ENCODE measurements at regions not wholly inside any gene's neighbourhood (a gene's known extent, or its start where the extent isn't known, plus 50 kb on each side); places are given as distances from the start of the nearest gene placed in this dataset.
"Not testable (repeated sequence)": the region's sequence is repeated elsewhere in the genome, so short reads cannot be mapped to it uniquely, and the experiment has no call there.

DNA sequence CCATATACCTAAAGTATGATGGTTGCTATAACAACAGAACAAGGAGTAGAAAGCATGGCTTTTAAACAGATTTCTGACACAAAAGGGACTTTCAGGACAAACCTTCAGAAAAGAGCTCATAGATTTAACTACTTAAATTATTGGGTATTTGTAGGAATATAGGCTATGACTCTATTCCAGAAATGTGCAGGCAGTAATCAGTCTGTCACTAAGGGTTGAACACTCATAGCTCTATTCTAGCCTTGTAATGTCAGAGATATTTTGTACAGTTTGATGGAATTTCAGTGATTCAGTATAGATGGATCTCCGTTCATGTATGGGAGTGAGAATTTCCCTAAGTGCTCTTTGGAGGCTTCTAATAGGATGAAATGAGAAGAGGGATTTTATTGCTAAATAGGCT lies 82.8 kb downstream of the EXTL2 start:
- Mint-ChIP-seq H3K4me1 (peaks cover 11% of the 10 kb centered on the region), H3K4me3 (no peak overlapping the region), H3K36me3 (ENCODE audit: low read depth) (peaks cover 6% of the 10 kb centered on the region), H3K27me3 (ENCODE audit: low read depth) (no peaks in the 10 kb centered on the region), H3K9me3 (peaks cover 7% of the 10 kb centered on the region), H3K27ac (ENCODE audit: unreplicated experiment) (no peak overlapping the region)
- TF ChIP-seq, protein P1, sequence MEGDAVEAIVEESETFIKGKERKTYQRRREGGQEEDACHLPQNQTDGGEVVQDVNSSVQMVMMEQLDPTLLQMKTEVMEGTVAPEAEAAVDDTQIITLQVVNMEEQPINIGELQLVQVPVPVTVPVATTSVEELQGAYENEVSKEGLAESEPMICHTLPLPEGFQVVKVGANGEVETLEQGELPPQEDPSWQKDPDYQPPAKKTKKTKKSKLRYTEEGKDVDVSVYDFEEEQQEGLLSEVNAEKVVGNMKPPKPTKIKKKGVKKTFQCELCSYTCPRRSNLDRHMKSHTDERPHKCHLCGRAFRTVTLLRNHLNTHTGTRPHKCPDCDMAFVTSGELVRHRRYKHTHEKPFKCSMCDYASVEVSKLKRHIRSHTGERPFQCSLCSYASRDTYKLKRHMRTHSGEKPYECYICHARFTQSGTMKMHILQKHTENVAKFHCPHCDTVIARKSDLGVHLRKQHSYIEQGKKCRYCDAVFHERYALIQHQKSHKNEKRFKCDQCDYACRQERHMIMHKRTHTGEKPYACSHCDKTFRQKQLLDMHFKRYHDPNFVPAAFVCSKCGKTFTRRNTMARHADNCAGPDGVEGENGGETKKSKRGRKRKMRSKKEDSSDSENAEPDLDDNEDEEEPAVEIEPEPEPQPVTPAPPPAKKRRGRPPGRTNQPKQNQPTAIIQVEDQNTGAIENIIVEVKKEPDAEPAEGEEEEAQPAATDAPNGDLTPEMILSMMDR (conservative IDR thresholded peaks at IDR 0.05): no peak
- no peak for DNase-seq (ENCODE audit: low read depth, low spot score)

DNA sequence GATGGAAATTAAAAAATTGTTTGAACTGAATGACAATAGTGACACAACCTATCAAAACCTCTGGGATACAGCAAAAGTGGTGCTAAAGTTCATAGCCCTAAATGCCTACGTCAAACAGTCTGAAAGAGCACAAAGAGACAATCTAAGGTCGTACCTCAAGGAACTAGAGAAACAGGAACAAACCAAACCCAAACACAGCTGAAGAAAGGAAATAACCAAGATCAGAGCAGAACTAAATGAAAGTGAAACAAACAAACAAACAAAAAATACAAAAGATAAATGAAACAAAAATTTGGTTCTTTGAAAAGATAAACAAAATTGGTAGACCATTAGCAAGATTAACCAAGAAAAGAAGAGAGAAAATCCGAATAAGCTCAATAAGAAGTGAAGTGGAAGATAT lies 79.7 kb downstream of the EXTL2 start:
- H3K36me3 Mint-ChIP-seq (ENCODE audit: low read depth); DNase-seq (ENCODE audit: low read depth, low spot score); H3K27me3 Mint-ChIP-seq (ENCODE audit: low read depth); H3K4me3 Mint-ChIP-seq; H3K9me3 Mint-ChIP-seq: not testable (repeated sequence)
- Mint-ChIP-seq H3K27ac (ENCODE audit: unreplicated experiment) (peak overlapping the region; percentile 0), H3K4me1 (peaks cover 21% of the 10 kb centered on the region)

DNA sequence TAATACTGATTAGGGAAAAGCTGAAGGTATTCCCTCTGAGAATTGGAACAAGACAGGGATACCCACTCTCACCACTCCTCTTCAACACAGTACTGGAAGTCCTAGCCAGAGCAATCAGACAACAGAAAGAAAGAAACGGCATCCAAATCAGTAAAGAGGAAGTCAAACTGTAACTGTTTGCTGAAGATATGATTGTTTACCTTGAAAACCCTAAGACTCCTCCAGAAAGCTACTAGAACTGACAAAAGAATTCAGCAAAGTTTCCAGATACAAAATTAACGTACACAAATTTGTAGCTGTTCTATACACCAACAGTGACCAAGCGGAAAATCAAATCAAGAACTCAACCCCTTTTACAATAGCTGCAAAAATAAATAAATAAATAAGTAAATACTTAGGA lies 78.6 kb downstream of the EXTL2 start:
- Mint-ChIP-seq H3K4me1 (peaks cover 21% of the 10 kb centered on the region), H3K27me3 (ENCODE audit: low read depth) (no peaks in the 10 kb centered on the region), H3K9me3 (peaks cover 9% of the 10 kb centered on the region), H3K27ac (ENCODE audit: unreplicated experiment) (no peak overlapping the region), H3K4me3 (no peak overlapping the region), H3K36me3 (ENCODE audit: low read depth) (peaks cover 7% of the 10 kb centered on the region)
- no peak for DNase-seq (ENCODE audit: low read depth, low spot score)
- TF ChIP-seq, protein P1 (conservative IDR thresholded peaks at IDR 0.05): no peak

DNA sequence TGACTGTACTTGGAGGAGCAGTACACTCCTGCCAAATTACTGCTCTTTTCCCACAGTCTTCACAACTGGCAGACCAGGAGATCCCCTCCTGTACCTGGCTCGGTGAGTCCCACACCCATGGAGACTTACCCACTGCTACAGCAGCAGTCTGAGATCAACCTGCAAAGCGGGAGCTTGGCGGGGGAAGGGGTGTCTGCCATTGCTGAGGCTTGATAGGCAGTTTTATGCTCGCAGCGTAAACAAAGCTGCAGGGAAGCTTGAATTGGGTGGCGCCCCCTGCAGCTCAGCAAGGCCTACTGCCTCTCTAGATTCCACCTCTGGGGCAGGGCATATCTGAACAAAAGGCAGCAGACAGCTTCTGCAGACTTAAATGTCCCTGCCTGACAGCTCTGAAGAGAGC lies 74.4 kb downstream of the EXTL2 start:
- H3K27me3 Mint-ChIP-seq (ENCODE audit: low read depth); H3K4me3 Mint-ChIP-seq; H3K4me1 Mint-ChIP-seq; H3K27ac Mint-ChIP-seq (ENCODE audit: unreplicated experiment); DNase-seq (ENCODE audit: low read depth, low spot score): not testable (repeated sequence)
- H3K36me3 Mint-ChIP-seq (ENCODE audit: low read depth): peaks cover 18% of the 10 kb centered on the region
- peaks cover 18% of the 10 kb centered on the region for H3K9me3 Mint-ChIP-seq

DNA sequence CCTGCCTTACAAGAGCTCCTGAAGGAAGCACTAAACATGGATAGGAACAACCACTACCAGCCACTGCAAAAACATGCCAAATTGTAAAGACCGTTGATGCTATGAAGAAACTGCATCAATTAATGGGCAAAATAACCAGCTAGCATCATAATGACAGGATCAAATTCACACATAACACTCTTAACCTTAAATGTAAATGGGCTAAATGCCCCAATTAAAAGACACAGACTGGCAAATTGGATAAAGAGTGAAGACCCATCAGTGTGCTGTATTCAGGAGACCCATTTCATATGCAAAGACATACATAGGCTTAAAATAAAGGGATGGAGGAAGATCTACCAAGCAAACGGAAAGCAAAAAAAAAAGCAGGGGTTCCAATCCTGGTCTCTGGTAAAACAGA lies 72.7 kb downstream of the EXTL2 start:
- DNase-seq (ENCODE audit: low read depth, low spot score); H3K27ac Mint-ChIP-seq (ENCODE audit: unreplicated experiment); H3K4me3 Mint-ChIP-seq; H3K27me3 Mint-ChIP-seq (ENCODE audit: low read depth); H3K4me1 Mint-ChIP-seq: not testable (repeated sequence)
- peaks cover 17% of the 10 kb centered on the region for H3K36me3 Mint-ChIP-seq (ENCODE audit: low read depth)
- peaks cover 18% of the 10 kb centered on the region for H3K9me3 Mint-ChIP-seq
